ENCODE measurements at regions not wholly inside any gene's neighbourhood (a gene's known extent, or its start where the extent isn't known, plus 50 kb on each side); places are given as distances from the start of the nearest gene placed in this dataset.

- Histone ChIP-seq H4K8ac (ENCODE audit: low read depth, low read length) (no peak overlapping the region), H4K91ac (ENCODE audit: low read depth, low read length) (no peak overlapping the region), H3K79me2 (ENCODE audit: control insufficient read depth, insufficient read depth, low read length, poor library complexity) (no peaks in the 10 kb centered on the region), H3K36me3 (ENCODE audit: control insufficient read depth in 1 of 2, insufficient read depth in 2 of 2, low read length in 2 of 2) (no peaks in the 10 kb centered on the region), H2AFZ (ENCODE audit: insufficient read depth, low read length, poor library complexity) (no peak overlapping the region), H3K23ac (ENCODE audit: low read length) (no peak overlapping the region), H3K79me1 (ENCODE audit: low read length) (no peaks in the 10 kb centered on the region), H3K4ac (ENCODE audit: low read depth, low read length) (no peak overlapping the region), H3K4me1 (ENCODE audit: control insufficient read depth in 1 of 2, insufficient read depth in 2 of 2, low read length in 2 of 2) (no peaks in the 10 kb centered on the region), H4K12ac (ENCODE audit: low read depth, low read length) (no peak overlapping the region), H2BK120ac (ENCODE audit: insufficient read depth, low read length, poor library complexity) (no peak overlapping the region), H3K14ac (ENCODE audit: low read length) (no peak overlapping the region), H2BK12ac (ENCODE audit: low read length) (no peak overlapping the region), H3K9ac (ENCODE audit: low read length) (no peak overlapping the region), H2AK5ac (ENCODE audit: low read length) (no peak overlapping the region), H3K4me2 (ENCODE audit: low read length) (no peak overlapping the region), H3K27ac (ENCODE audit: low read depth, low read length) (no peak overlapping the region), H2BK5ac (ENCODE audit: low read depth, low read length, poor library complexity) (no peak overlapping the region), H3K9me3 (ENCODE audit: insufficient read depth, low read depth, low read length) (peaks cover 1% of the 10 kb centered on the region), H3K4me3 (ENCODE audit: low read depth, low read length) (no peak overlapping the region), H3K18ac (ENCODE audit: low read length) (no peak overlapping the region), H3K27me3 (ENCODE audit: insufficient read depth, low read length) (no peaks in the 10 kb centered on the region)
- no peak for DNase-seq
- WGBS (ENCODE audit: extremely low coverage, insufficient coverage, insufficient read length), result no CpG with 5 or more reads among the region's 5 CpGs
These were observed 248.3 kb downstream of the C1orf94 start for GRCh38 chr1:34425046-34425445.

- Histone ChIP-seq H3K9me3 (ENCODE audit: insufficient read depth, low read depth, low read length) (peaks cover 4% of the 10 kb centered on the region), H3K79me1 (ENCODE audit: low read length) (no peaks in the 10 kb centered on the region), H3K23ac (ENCODE audit: low read length) (no peak overlapping the region), H3K4me3 (ENCODE audit: low read depth, low read length) (no peak overlapping the region), H2BK5ac (ENCODE audit: low read depth, low read length, poor library complexity) (no peak overlapping the region), H3K4ac (ENCODE audit: low read depth, low read length) (no peak overlapping the region), H2BK12ac (ENCODE audit: low read length) (no peak overlapping the region), H2AFZ (ENCODE audit: insufficient read depth, low read length, poor library complexity) (no peak overlapping the region), H2BK120ac (ENCODE audit: insufficient read depth, low read length, poor library complexity) (no peak overlapping the region), H3K4me1 (ENCODE audit: control insufficient read depth in 1 of 2, insufficient read depth in 2 of 2, low read length in 2 of 2) (no peaks in the 10 kb centered on the region), H3K4me2 (ENCODE audit: low read length) (no peak overlapping the region), H4K91ac (ENCODE audit: low read depth, low read length) (no peak overlapping the region), H3K79me2 (ENCODE audit: control insufficient read depth, insufficient read depth, low read length, poor library complexity) (no peaks in the 10 kb centered on the region), H3K27me3 (ENCODE audit: insufficient read depth, low read length) (no peaks in the 10 kb centered on the region), H2AK5ac (ENCODE audit: low read length) (no peak overlapping the region), H3K9ac (ENCODE audit: low read length) (no peak overlapping the region), H3K36me3 (ENCODE audit: control insufficient read depth in 1 of 2, insufficient read depth in 2 of 2, low read length in 2 of 2) (no peaks in the 10 kb centered on the region), H4K12ac (ENCODE audit: low read depth, low read length) (no peak overlapping the region), H3K14ac (ENCODE audit: low read length) (no peak overlapping the region), H3K27ac (ENCODE audit: low read depth, low read length) (no peak overlapping the region), H4K8ac (ENCODE audit: low read depth, low read length) (no peak overlapping the region), H3K18ac (ENCODE audit: low read length) (no peak overlapping the region)
- no CpG with 5 or more reads among the region's 2 CpGs for WGBS (ENCODE audit: extremely low coverage, insufficient coverage, insufficient read length)
- no peak for DNase-seq
These were observed 249.1 kb downstream of the C1orf94 start for GRCh38 chr1:34425785-34426184.

- no peak overlapping the region for H4K12ac ChIP-seq (ENCODE audit: low read depth, low read length)
- H3K36me3 ChIP-seq (ENCODE audit: control insufficient read depth in 1 of 2, insufficient read depth in 2 of 2, low read length in 2 of 2), result no peaks in the 10 kb centered on the region
- H3K4ac ChIP-seq (ENCODE audit: low read depth, low read length), result no peak overlapping the region
- no peak overlapping the region for H3K23ac ChIP-seq (ENCODE audit: low read length)
- no peak overlapping the region for H3K27ac ChIP-seq (ENCODE audit: low read depth, low read length)
- H4K91ac ChIP-seq (ENCODE audit: low read depth, low read length), result no peak overlapping the region
- no peak overlapping the region for H4K8ac ChIP-seq (ENCODE audit: low read depth, low read length)
- no peak overlapping the region for H3K9ac ChIP-seq (ENCODE audit: low read length)
- no peak overlapping the region for H2BK120ac ChIP-seq (ENCODE audit: insufficient read depth, low read length, poor library complexity)
- no peak overlapping the region for H3K4me3 ChIP-seq (ENCODE audit: low read depth, low read length)
- no peak overlapping the region for H2BK12ac ChIP-seq (ENCODE audit: low read length)
- DNase-seq, result peak in 1 of 2 donors; percentile 12
- H3K79me1 ChIP-seq (ENCODE audit: low read length), result no peaks in the 10 kb centered on the region
- H3K4me2 ChIP-seq (ENCODE audit: low read length), result no peak overlapping the region
- no peak overlapping the region for H3K14ac ChIP-seq (ENCODE audit: low read length)
- H3K79me2 ChIP-seq (ENCODE audit: control insufficient read depth, insufficient read depth, low read length, poor library complexity), result no peaks in the 10 kb centered on the region
- H2AK5ac ChIP-seq (ENCODE audit: low read length), result no peak overlapping the region
- no peaks in the 10 kb centered on the region for H3K4me1 ChIP-seq (ENCODE audit: control insufficient read depth in 1 of 2, insufficient read depth in 2 of 2, low read length in 2 of 2)
- no peaks in the 10 kb centered on the region for H3K27me3 ChIP-seq (ENCODE audit: insufficient read depth, low read length)
- no peak overlapping the region for H2AFZ ChIP-seq (ENCODE audit: insufficient read depth, low read length, poor library complexity)
- no peak overlapping the region for H2BK5ac ChIP-seq (ENCODE audit: low read depth, low read length, poor library complexity)
- no peak overlapping the region for H3K18ac ChIP-seq (ENCODE audit: low read length)
- H3K9me3 ChIP-seq (ENCODE audit: insufficient read depth, low read depth, low read length), result peaks cover 4% of the 10 kb centered on the region
These were observed 249.7 kb downstream of the C1orf94 start for GRCh38 chr1:34426325-34426896.

GRCh38 chr1:34427170-34427569, 250.5 kb downstream of the C1orf94 start:
- Histone ChIP-seq H3K4me3 (ENCODE audit: low read depth, low read length) (no peak overlapping the region), H3K14ac (ENCODE audit: low read length) (no peak overlapping the region), H3K4me1 (ENCODE audit: control insufficient read depth in 1 of 2, insufficient read depth in 2 of 2, low read length in 2 of 2) (no peaks in the 10 kb centered on the region), H2BK5ac (ENCODE audit: low read depth, low read length, poor library complexity) (no peak overlapping the region), H4K8ac (ENCODE audit: low read depth, low read length) (no peak overlapping the region), H2BK12ac (ENCODE audit: low read length) (no peak overlapping the region), H4K91ac (ENCODE audit: low read depth, low read length) (no peak overlapping the region), H3K23ac (ENCODE audit: low read length) (no peak overlapping the region), H2AFZ (ENCODE audit: insufficient read depth, low read length, poor library complexity) (no peak overlapping the region), H3K36me3 (ENCODE audit: control insufficient read depth in 1 of 2, insufficient read depth in 2 of 2, low read length in 2 of 2) (no peaks in the 10 kb centered on the region), H3K4me2 (ENCODE audit: low read length) (no peak overlapping the region), H3K27me3 (ENCODE audit: insufficient read depth, low read length) (no peaks in the 10 kb centered on the region), H3K9me3 (ENCODE audit: insufficient read depth, low read depth, low read length) (peaks cover 4% of the 10 kb centered on the region), H3K27ac (ENCODE audit: low read depth, low read length) (no peak overlapping the region), H3K4ac (ENCODE audit: low read depth, low read length) (no peak overlapping the region), H4K12ac (ENCODE audit: low read depth, low read length) (no peak overlapping the region), H2AK5ac (ENCODE audit: low read length) (no peak overlapping the region), H2BK120ac (ENCODE audit: insufficient read depth, low read length, poor library complexity) (no peak overlapping the region), H3K79me2 (ENCODE audit: control insufficient read depth, insufficient read depth, low read length, poor library complexity) (no peaks in the 10 kb centered on the region), H3K18ac (ENCODE audit: low read length) (no peak overlapping the region), H3K9ac (ENCODE audit: low read length) (no peak overlapping the region), H3K79me1 (ENCODE audit: low read length) (no peaks in the 10 kb centered on the region)
- WGBS (ENCODE audit: extremely low coverage, insufficient coverage, insufficient read length), result no CpG with 5 or more reads among the region's 4 CpGs
- no peak for DNase-seq
